SK-N-SH (cell line): ENCODE measurements at regions not wholly inside any gene's neighbourhood (a gene's known extent, or its start where the extent isn't known, plus 50 kb on each side); places are given as distances from the start of the nearest gene placed in this dataset.

Experiments used
- CTCF ChIA-PET: fragments of 300-600, 350-600 bp; formaldehyde crosslinking; extraction: SDS; loops from one replicate; lab custom pipeline; 2021; lab: Yijun Ruan, JAX
- POLR2A ChIA-PET: fragments of 350-600 bp; sonication (Branson Sonifier 250); formaldehyde crosslinking; extraction: SDS; loops from one replicate; lab custom pipeline; 2020; ENCODE audit warnings: antibody characterized with exemption, inconsistent platforms; lab: Yijun Ruan, JAX
- DNase-seq: peaks from one replicate; pipeline ENCODE4 v3.0.0; 2012
- H2AFZ ChIP-seq: fragments of 200-600 bp; sonication (generic); 2 replicates; pipeline ENCODE4 v1.8.1; 2016; ENCODE audit warnings: antibody characterized with exemption, mild to moderate bottlenecking, low read depth
- H3F3A ChIP-seq: fragments of 200-600 bp; sonication (generic); replicated peaks from 2 replicates; pipeline ENCODE3; 2016; ENCODE audit warnings: antibody characterized with exemption, mild to moderate bottlenecking; ENCODE audit not compliant: insufficient read depth
- H3K27ac ChIP-seq, 2 experiments: fragments of 200-500 bp in 1 of 2; fragments of 200-600 bp in 1 of 2; sonication (Bioruptor generic) in 1 of 2; sonication (generic), shearing (Covaris generic) in 1 of 2; 2 replicates each; pipeline versions ENCODE4 v1.5.1 to v1.6.1; 2014 to 2016; ENCODE audit warnings: low read depth in 2 of 2, inconsistent platforms in 1 of 2, low read length in 1 of 2, mild to moderate bottlenecking in 1 of 2, mixed read lengths in 1 of 2
- H3K27me3 ChIP-seq: fragments of 200-600 bp; sonication (generic), shearing (Covaris generic); 2 replicates; pipeline ENCODE4 v1.6.1; 2016; ENCODE audit warnings: mixed run types; ENCODE audit not compliant: insufficient read depth
- H3K36me3 ChIP-seq, 2 experiments: fragments of 200-500 bp in 1 of 2; fragments of 200-600 bp in 1 of 2; sonication (Bioruptor generic) in 1 of 2; sonication (generic) in 1 of 2; replicated peaks in 1 of 2; 2 replicates each; pipeline versions ENCODE3 to v1.5.1; 2014 to 2016; ENCODE audit warnings: low read length in 1 of 2, mild to moderate bottlenecking in 1 of 2; ENCODE audit not compliant: insufficient read depth in 2 of 2, control insufficient read depth in 1 of 2
- H3K4me1 ChIP-seq, 2 experiments: fragments of 200-500 bp in 1 of 2; fragments of 200-600 bp in 1 of 2; sonication (Bioruptor generic) in 1 of 2; sonication (generic), shearing (Covaris generic) in 1 of 2; 2 replicates each; pipeline versions ENCODE4 v1.5.1 to v1.6.1; 2014 to 2016; ENCODE audit warnings: low read depth in 1 of 2, low read length in 1 of 2, mixed run types in 1 of 2; ENCODE audit not compliant: insufficient read depth in 2 of 2, control insufficient read depth in 1 of 2
- H3K4me2 ChIP-seq: fragments of 200-600 bp; sonication (generic), shearing (Covaris generic); 2 replicates; pipeline ENCODE4 v1.6.1; 2017; ENCODE audit warnings: mixed run types
- H3K4me3 ChIP-seq, 2 experiments: fragments of 200-500 bp in 1 of 2; fragments of 200-600 bp in 1 of 2; sonication (Bioruptor generic) in 1 of 2; sonication (generic), shearing (Covaris generic) in 1 of 2; 2 replicates each; pipeline versions ENCODE4 v1.5.1 to v1.8.1; 2014 to 2016; ENCODE audit warnings: low read depth in 2 of 2, inconsistent platforms in 1 of 2, low read length in 1 of 2, mild to moderate bottlenecking in 1 of 2, mixed read lengths in 1 of 2, moderate library complexity in 1 of 2
- H3K79me2 ChIP-seq: fragments of 200-600 bp; sonication (generic); 2 replicates; pipeline ENCODE4 v1.8.1; 2017; ENCODE audit warnings: mild to moderate bottlenecking; ENCODE audit not compliant: insufficient read depth
- H3K9ac ChIP-seq: fragments of 200-600 bp; sonication (generic); 2 replicates; pipeline ENCODE4 v1.6.1; 2017; ENCODE audit warnings: mixed run types
- H3K9me2 ChIP-seq: fragments of 200-600 bp; sonication (generic); 2 replicates; pipeline ENCODE4 v1.6.1; 2017; ENCODE audit warnings: mixed run types
- H3K9me3 ChIP-seq: fragments of 200-600 bp; sonication (generic); 2 replicates; pipeline ENCODE4 v1.6.1; 2017; ENCODE audit warnings: mixed run types, mild to moderate bottlenecking, moderate library complexity
- H4K20me1 ChIP-seq: fragments of 200-600 bp; sonication (generic); 2 replicates; pipeline ENCODE4 v1.6.1; 2017; ENCODE audit warnings: mild to moderate bottlenecking, mixed run types; ENCODE audit not compliant: insufficient read depth
- CHD2 ChIP-seq: fragments of 150-350 bp; IDR thresholded peaks from 2 replicates; pipeline ENCODE4 v1.6.1; 2018; ENCODE audit warnings: low read length; ENCODE audit not compliant: partially characterized antibody
- CTCF ChIP-seq: fragments of 200-600 bp; sonication (generic); IDR thresholded peaks from 2 replicates; pipeline ENCODE4 v1.6.1; 2017; ENCODE audit warnings: antibody characterized with exemption, mild to moderate bottlenecking, moderate library complexity
- ELF1 ChIP-seq: IDR thresholded peaks from 2 replicates; pipeline ENCODE4 v1.4.0; 2012
- FOSL2 ChIP-seq: IDR thresholded peaks from 2 replicates; pipeline ENCODE4 v1.4.0; 2012; ENCODE audit warnings: low read depth, mild to moderate bottlenecking, moderate library complexity, borderline replicate concordance
- FOXJ3 ChIP-seq: sonication (generic); formaldehyde crosslinking; IDR thresholded peaks from 2 replicates; pipeline ENCODE4 v1.5.1; 2020; ENCODE audit warnings: mild to moderate bottlenecking, missing genetic modification reagents
- GABPA ChIP-seq: IDR thresholded peaks from 2 replicates; pipeline ENCODE4 v1.4.0; 2012; ENCODE audit warnings: low read depth, mild to moderate bottlenecking
- GATA2 ChIP-seq: sonication (generic); formaldehyde crosslinking; IDR thresholded peaks from 2 replicates; pipeline ENCODE4 v1.5.0; 2020; ENCODE audit warnings: mild to moderate bottlenecking, missing genetic modification reagents
- MAX ChIP-seq: IDR thresholded peaks from 2 replicates; pipeline ENCODE4 v1.4.0; 2012; ENCODE audit warnings: low read depth
- MEF2A ChIP-seq: IDR thresholded peaks from 2 replicates; pipeline ENCODE4 v1.4.0; 2012; ENCODE audit warnings: low read depth, borderline replicate concordance
- MXI1 ChIP-seq: IDR thresholded peaks from 2 replicates; pipeline ENCODE4 v1.6.1; 2012; ENCODE audit warnings: mild to moderate bottlenecking, low read depth, low read length, improper control_type of control experiment
- NFIC ChIP-seq: IDR thresholded peaks from 2 replicates; pipeline ENCODE4 v1.4.0; 2012; ENCODE audit warnings: borderline replicate concordance
- NRF1 ChIP-seq: IDR thresholded peaks from 2 replicates; pipeline ENCODE4 v1.6.1; 2012; ENCODE audit warnings: low read depth, mild to moderate bottlenecking, low read length
- POLR2AphosphoS5 ChIP-seq: IDR thresholded peaks from 2 replicates; pipeline ENCODE4 v1.6.1; 2012; ENCODE audit warnings: low read depth, low read length
- RAD21 ChIP-seq: IDR thresholded peaks from 2 replicates; pipeline ENCODE4 v1.6.1; 2012; ENCODE audit warnings: mild to moderate bottlenecking, low read length
- RCOR1 ChIP-seq: fragments of 150-350 bp; IDR thresholded peaks from 2 replicates; pipeline ENCODE4 v1.6.1; 2017; ENCODE audit warnings: antibody characterized with exemption, low read length
- RFX5 ChIP-seq: IDR thresholded peaks from 2 replicates; pipeline ENCODE4 v1.6.1; 2012; ENCODE audit warnings: mild to moderate bottlenecking, improper control_type of control experiment, low read length
- RXRA ChIP-seq: IDR thresholded peaks from 2 replicates; pipeline ENCODE4 v1.4.0; 2012; ENCODE audit warnings: low read depth, mild to moderate bottlenecking, borderline replicate concordance
- SMC3 ChIP-seq: IDR thresholded peaks from 2 replicates; pipeline ENCODE4 v1.6.1; 2012; ENCODE audit warnings: low read depth, low read length, improper control_type of control experiment
- TAF1 ChIP-seq: IDR thresholded peaks from 2 replicates; pipeline ENCODE4 v1.6.1; 2012; ENCODE audit warnings: low read depth, mild to moderate bottlenecking, low read length, moderate library complexity, borderline replicate concordance
- TCF12 ChIP-seq: IDR thresholded peaks from 2 replicates; pipeline ENCODE4 v1.4.0; 2012
- USF1 ChIP-seq: IDR thresholded peaks from 2 replicates; pipeline ENCODE4 v1.4.0; 2012; ENCODE audit warnings: low read depth, borderline replicate concordance
- ZBTB33 ChIP-seq: IDR thresholded peaks from 2 replicates; pipeline ENCODE4 v1.4.0; 2012; ENCODE audit warnings: low read depth, borderline replicate concordance
- WGBS: methylation state at CpG from one replicate; pipeline ENCODE4 v1.1.6; 2017; ENCODE audit warnings: low lambda C conversion rate; 5-methylcytosine and 5-hydroxymethylcytosine counted together

GRCh38 chr14:94707494-94707893 lies 62.4 kb downstream of the GSC start:
- no peak overlapping the region for H3K4me3 ChIP-seq
- ChIA-PET CTCF (interaction anchor here (1.9 kb wide), 1 partner anchor 17 kb away, joined by 5 read pairs; no protein-coding TSS in a partner anchor), POLR2A (no interaction called here)
- no peaks in the 10 kb centered on the region for H3K9me3 ChIP-seq
- H3K27ac ChIP-seq: no peak overlapping the region
- H2AFZ ChIP-seq: no peak overlapping the region
- H3K9ac ChIP-seq: no peak overlapping the region
- H3K79me2 ChIP-seq: no peaks in the 10 kb centered on the region
- H3K36me3 ChIP-seq: no peaks in the 10 kb centered on the region
- H3K27me3 ChIP-seq: peaks cover 9% of the 10 kb centered on the region; the same call in 1 of the 2 replicates
- H3K9me2 ChIP-seq: no peaks in the 10 kb centered on the region
- no peaks in the 10 kb centered on the region for H4K20me1 ChIP-seq
- TF ChIP-seq CTCF (no peak; the same call in 1 of the 2 replicates), RXRA (no peak), RFX5 (no peak), NFIC (no peak), RAD21 (no peak), RCOR1 (no peak), USF1 (no peak), FOSL2 (no peak), GABPA (no peak)
- no peaks in the 10 kb centered on the region; a peak in 1 of 4 replicates for H3K4me1 ChIP-seq
- no peaks in the 10 kb centered on the region for H3F3A ChIP-seq
- 38% methylated on average over 4 of the region's 4 CpGs for WGBS
- no peak for DNase-seq
- H3K4me2 ChIP-seq: no peak overlapping the region

GRCh38 chr14:94706133-94706532 lies 63.8 kb downstream of the GSC start:
- no peak overlapping the region for H3K27ac ChIP-seq
- no peak overlapping the region for H3K4me3 ChIP-seq
- no peaks in the 10 kb centered on the region for H3K9me3 ChIP-seq
- 77% methylated on average over 6 of the region's 6 CpGs for WGBS
- no peak overlapping the region for H3K9ac ChIP-seq
- TF ChIP-seq RAD21 (no peak), USF1 (no peak), MXI1 (no peak), MAX (no peak), MEF2A (no peak), TCF12 (no peak), FOSL2 (no peak), ZBTB33 (no peak), POLR2AphosphoS5 (no peak), ELF1 (no peak), CTCF (no peak), NRF1 (no peak), GATA2 (CRISPR knock-in tag) (no peak), FOXJ3 (CRISPR knock-in tag) (no peak), TAF1 (no peak), SMC3 (no peak), CHD2 (no peak)
- TF ChIP-seq, all 33 proteins: peak for 0
- H3K27me3 ChIP-seq: peaks cover 9% of the 10 kb centered on the region; the same call in 1 of the 2 replicates
- CTCF ChIA-PET: interaction anchor here (0.9 to 1.5 kb wide), 3 partner anchors 16 to 736 kb away, joined by 3 to 4 read pairs (median 4); no protein-coding TSS in a partner anchor
- no peaks in the 10 kb centered on the region for H4K20me1 ChIP-seq
- no peak overlapping the region for H3K4me2 ChIP-seq
- DNase-seq: no peak
- H3F3A ChIP-seq: no peaks in the 10 kb centered on the region
- no peak overlapping the region for H2AFZ ChIP-seq
- H3K36me3 ChIP-seq: no peaks in the 10 kb centered on the region
- H3K4me1 ChIP-seq: no peaks in the 10 kb centered on the region; a peak in 1 of 4 replicates
- no peaks in the 10 kb centered on the region for H3K9me2 ChIP-seq
- no peaks in the 10 kb centered on the region for H3K79me2 ChIP-seq
- POLR2A ChIA-PET: no interaction called here
